ENCODE measurements at regions not wholly inside any gene's neighbourhood (a gene's known extent, or its start where the extent isn't known, plus 50 kb on each side); places are given as distances from the start of the nearest gene placed in this dataset.

DNA sequence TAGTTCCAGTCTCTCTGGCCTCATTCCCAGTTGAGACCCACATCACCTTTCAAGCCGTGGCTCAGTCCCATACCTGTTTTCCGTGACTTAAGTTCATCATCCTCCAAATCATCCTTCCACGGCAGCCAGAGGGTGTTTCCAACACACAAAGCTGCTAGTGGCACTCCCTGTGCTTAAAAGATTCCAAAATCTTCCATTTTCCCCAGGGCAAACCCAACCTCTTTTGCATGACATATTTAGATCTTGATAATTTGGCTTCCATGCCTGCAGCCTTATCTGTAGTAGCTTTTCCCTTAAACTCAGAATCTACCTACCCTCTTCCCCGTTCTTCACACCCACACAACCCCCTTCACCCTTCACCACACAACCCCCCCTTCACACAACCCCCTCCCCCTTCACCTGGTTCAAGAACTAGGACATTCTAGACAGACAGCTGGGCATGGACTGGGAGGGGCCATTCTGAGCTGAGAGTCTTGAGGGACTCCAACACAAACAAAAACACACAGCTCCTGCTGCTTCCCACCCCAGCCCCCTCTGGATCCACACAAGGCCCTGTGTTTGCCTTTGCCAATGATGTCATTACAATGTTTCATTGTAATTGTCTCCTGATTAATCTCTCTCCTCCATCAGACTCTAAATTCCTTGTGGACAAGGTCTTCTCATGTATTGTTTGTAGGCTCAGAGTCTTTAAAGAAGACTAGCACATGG lies 268.2 kb downstream of the SH3GL2 start:
- no peak for DNase-seq (ENCODE audit: low read depth)
- no peak overlapping the region for H3K4me3 ChIP-seq (ENCODE audit: low read length)
- TF ChIP-seq CTCF (conservative IDR thresholded peaks at IDR 0.05; ENCODE audit: low read depth, low read length), result no peak

DNA sequence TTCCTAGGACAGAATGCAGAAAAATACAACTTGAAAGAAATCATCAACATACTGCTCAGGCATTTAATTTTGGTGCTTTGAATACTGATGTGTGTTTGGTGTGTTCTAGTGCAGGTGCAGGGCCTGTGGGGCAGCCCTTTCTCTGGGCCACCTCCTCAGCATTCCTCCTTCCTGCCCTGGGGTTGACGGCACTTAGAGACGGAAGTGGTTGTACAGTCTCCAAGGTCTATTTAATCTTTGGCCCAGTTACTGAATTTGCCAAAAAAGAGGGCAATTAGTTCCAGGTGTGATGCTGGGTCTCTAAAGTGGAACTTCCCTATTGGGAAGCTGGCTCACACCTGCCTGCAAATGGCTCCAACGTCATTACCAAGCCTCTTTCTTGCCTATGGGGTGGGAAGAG lies 269.0 kb downstream of the SH3GL2 start:
- no peak overlapping the region for H3K4me3 ChIP-seq (ENCODE audit: low read length)
- DNase-seq (ENCODE audit: low read depth), result no peak
- no peak for TF ChIP-seq CTCF (conservative IDR thresholded peaks at IDR 0.05; ENCODE audit: low read depth, low read length)

DNA sequence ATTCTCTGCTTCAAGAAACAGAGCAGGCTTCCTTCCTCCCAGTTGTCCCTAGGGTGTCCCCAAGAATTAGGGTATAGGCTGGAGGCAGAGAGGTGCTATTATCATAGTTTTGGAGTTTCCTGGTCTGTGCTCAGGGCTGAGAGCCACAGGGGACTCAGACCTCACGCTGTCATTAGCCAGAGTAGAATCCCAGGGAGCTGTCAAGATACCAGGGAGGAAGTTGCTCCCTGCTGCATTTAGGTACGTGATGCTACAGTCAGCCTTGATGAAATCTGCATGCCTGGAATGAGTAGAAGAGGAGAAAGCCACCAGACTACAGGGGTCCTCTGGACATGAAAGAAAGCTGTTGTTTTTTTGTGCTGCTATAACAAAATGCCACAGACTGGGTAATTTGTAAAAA lies 273.2 kb downstream of the SH3GL2 start:
- DNase-seq (ENCODE audit: low read depth), result no peak
- no peak for TF ChIP-seq CTCF (conservative IDR thresholded peaks at IDR 0.05; ENCODE audit: low read depth, low read length)
- H3K4me3 ChIP-seq (ENCODE audit: low read length), result no peak overlapping the region

DNA sequence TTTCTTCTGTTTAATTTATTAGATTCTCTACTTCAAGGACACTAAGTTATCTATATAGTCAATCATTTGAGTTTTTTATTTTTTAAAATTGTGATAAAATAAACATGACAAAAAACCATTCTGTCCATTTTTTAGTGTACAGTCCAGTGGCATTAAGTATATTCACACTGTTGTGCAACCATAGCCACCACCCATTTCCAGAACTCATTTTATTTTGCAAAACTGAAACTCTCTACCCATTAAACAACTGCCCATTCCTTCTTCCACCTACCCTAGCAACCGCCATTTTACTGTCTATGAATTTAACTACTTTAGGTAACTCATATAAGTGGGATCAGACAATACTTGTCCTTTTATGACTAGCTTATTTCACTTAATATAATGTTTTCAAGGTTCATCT lies 275.6 kb downstream of the SH3GL2 start:
- no peak overlapping the region for H3K4me3 ChIP-seq (ENCODE audit: low read length)
- no peak for TF ChIP-seq CTCF (conservative IDR thresholded peaks at IDR 0.05; ENCODE audit: low read depth, low read length)
- no peak for DNase-seq (ENCODE audit: low read depth)

GRCh38 chr9:17856995-17857394 lies 278.1 kb downstream of the SH3GL2 start:
- H3K4me3 ChIP-seq (ENCODE audit: low read length), result no peak overlapping the region
- TF ChIP-seq CTCF (conservative IDR thresholded peaks at IDR 0.05; ENCODE audit: low read depth, low read length), result no peak
- no peak for DNase-seq (ENCODE audit: low read depth)

DNA sequence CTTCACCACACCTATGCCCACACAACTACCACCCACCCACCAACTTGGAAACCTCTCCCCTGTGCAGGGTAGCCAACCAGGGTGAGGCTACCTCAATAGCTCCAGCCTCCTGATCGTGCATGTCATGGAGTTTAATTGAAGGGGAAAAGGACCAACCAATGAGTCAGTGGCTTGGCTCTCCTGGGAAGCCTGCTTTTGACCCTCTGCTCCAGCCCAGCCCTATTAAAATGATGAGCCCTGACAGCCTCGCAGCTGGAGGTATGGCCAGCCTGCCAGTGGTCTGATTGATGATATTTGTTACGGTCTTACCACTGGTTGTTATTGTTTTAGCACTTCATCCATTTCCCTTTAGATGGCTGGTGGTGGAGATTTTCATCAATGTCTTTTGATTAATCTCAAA lies 280.4 kb downstream of the SH3GL2 start:
- DNase-seq (ENCODE audit: low read depth), result no peak
- H3K4me3 ChIP-seq (ENCODE audit: low read length), result no peak overlapping the region
- no peak for TF ChIP-seq CTCF (conservative IDR thresholded peaks at IDR 0.05; ENCODE audit: low read depth, low read length)

GRCh38 chr9:17859987-17860386 lies 281.1 kb downstream of the SH3GL2 start:
- no peak overlapping the region for H3K4me3 ChIP-seq (ENCODE audit: low read length)
- DNase-seq (ENCODE audit: low read depth), result no peak
- no peak for TF ChIP-seq CTCF (conservative IDR thresholded peaks at IDR 0.05; ENCODE audit: low read depth, low read length)

Measured in retinal pigment epithelial cell (primary cell).